ENCODE measurements at regions not wholly inside any gene's neighbourhood (a gene's known extent, or its start where the extent isn't known, plus 50 kb on each side); places are given as distances from the start of the nearest gene placed in this dataset.

- peaks cover 3% of the 10 kb centered on the region for H3K9me3 ChIP-seq
- WGBS, 3 donors: 86 to 88% (median 88%) methylated on average over 1 of the region's 1 CpG
- no peak for ATAC-seq
- no peaks in the 10 kb centered on the region for H3K36me3 ChIP-seq (ENCODE audit: insufficient read depth in 1 of 2, low read depth in 1 of 2)
- H3K27me3 ChIP-seq (ENCODE audit: insufficient read depth in 3 of 3, low read length in 2 of 3): peaks cover 0 to 2% (median 0%) of the 10 kb centered on the region in 3 donors
- intact Hi-C loops (cut with DNase I): no loop called here
- DNase-seq: no peak
- no peak overlapping the region for H3K4me3 ChIP-seq
- H3K4me1 ChIP-seq: peaks cover 7% of the 10 kb centered on the region
- no peak overlapping the region for H3K27ac ChIP-seq
- TF ChIP-seq CTCF (IDR thresholded peaks at IDR 0.05): no peak
Observed at GRCh38 chr7:54931532-54931931, 87.3 kb upstream of the EGFR start.

GRCh38 chr7:54932818-54933543, 85.8 kb upstream of the EGFR start:
- Histone ChIP-seq H3K4me1 (peaks cover 7% of the 10 kb centered on the region), H3K4me3 (peak overlapping the region; percentile 64), H3K27ac (peak overlapping the region; percentile 40), H3K9me3 (peaks cover 3% of the 10 kb centered on the region), H3K36me3 (ENCODE audit: insufficient read depth in 1 of 2, low read depth in 1 of 2) (no peaks in the 10 kb centered on the region), H3K27me3 (ENCODE audit: insufficient read depth in 3 of 3, low read length in 2 of 3) (peaks cover 0 to 2% (median 0%) of the 10 kb centered on the region in 3 donors)
- TF ChIP-seq CTCF (IDR thresholded peaks at IDR 0.05): no peak
- intact Hi-C loops (cut with DNase I): no loop called here
- 6 to 8% (median 7%) methylated on average over 29 to 34 of the region's 34 CpGs for WGBS, 3 donors
- peak; percentile 67 to 82 for DNase-seq
- peak; percentile 81 to 93 (median 86) for ATAC-seq

DNA sequence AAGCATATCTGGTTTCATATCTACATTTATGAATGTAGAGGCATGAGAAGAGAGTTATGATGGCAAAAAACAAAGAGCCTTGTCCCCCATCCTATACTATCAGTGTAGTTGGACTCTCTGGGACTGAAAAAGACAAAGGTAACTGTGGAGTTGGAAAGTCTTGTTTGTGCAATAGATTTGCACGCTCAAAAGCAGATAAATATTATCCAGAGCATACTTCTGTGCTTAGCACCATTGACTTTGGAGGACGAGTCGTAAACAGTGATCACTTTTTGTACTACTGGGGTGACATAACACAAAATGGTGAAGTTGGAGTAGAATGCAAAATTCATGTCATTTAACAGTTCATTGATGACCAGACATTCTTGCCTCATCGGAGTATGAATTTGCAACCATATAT, 85.2 kb upstream of the EGFR start:
- Histone ChIP-seq H3K27ac (no peak overlapping the region), H3K4me1 (peaks cover 7% of the 10 kb centered on the region), H3K36me3 (ENCODE audit: insufficient read depth in 1 of 2, low read depth in 1 of 2) (no peaks in the 10 kb centered on the region), H3K4me3 (peak overlapping the region; percentile 64), H3K9me3 (peaks cover 3% of the 10 kb centered on the region), H3K27me3 (ENCODE audit: insufficient read depth in 3 of 3, low read length in 2 of 3) (peaks cover 0 to 2% (median 0%) of the 10 kb centered on the region in 3 donors)
- intact Hi-C loops (cut with DNase I): no loop called here
- no peak for DNase-seq
- no peak for ATAC-seq
- WGBS, 3 donors: 39 to 52% (median 42%) methylated on average over 4 of the region's 4 CpGs
- no peak for TF ChIP-seq CTCF (IDR thresholded peaks at IDR 0.05)

- Histone ChIP-seq H3K36me3 (ENCODE audit: insufficient read depth in 1 of 2, low read depth in 1 of 2) (no peaks in the 10 kb centered on the region), H3K27me3 (ENCODE audit: insufficient read depth in 3 of 3, low read length in 2 of 3) (peaks cover 0 to under 1% (median 0%) of the 10 kb centered on the region in 3 donors), H3K4me3 (no peak overlapping the region), H3K4me1 (no peaks in the 10 kb centered on the region), H3K27ac (no peak overlapping the region), H3K9me3 (no peaks in the 10 kb centered on the region)
- no peak for DNase-seq
- WGBS, 3 donors: 89 to 93% (median 92%) methylated on average over 3 of the region's 3 CpGs
- intact Hi-C loops (cut with DNase I): no loop called here
- no peak for TF ChIP-seq CTCF (IDR thresholded peaks at IDR 0.05)
- ATAC-seq: no peak
Observed at GRCh38 chr7:54940748-54941147, 78.1 kb upstream of the EGFR start.

DNA sequence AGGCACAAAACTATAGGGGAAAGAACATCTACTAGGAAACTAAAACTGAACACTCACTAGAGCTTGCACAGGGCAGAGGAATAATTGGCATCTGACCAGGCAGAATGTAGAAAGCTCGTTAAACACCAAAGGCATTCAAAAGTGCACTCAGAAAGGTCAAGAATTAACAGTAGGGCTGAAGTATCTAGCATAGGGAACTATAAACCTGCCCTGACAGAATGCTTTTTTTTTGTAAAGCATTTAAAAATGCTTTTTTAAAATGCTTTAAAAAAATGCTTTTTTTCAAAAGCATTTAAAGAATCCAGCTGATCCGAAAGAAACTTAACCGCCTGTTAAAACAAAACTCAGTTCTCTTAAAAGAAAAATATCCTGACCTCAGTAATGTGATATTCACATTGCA, 74.6 kb upstream of the EGFR start:
- intact Hi-C loops (cut with DNase I): no loop called here
- no peaks in the 10 kb centered on the region for H3K4me1 ChIP-seq
- H3K9me3 ChIP-seq: no peaks in the 10 kb centered on the region
- H3K36me3 ChIP-seq (ENCODE audit: insufficient read depth in 1 of 2, low read depth in 1 of 2): no peaks in the 10 kb centered on the region
- no peak for DNase-seq
- no peaks in the 10 kb centered on the region for H3K27me3 ChIP-seq (ENCODE audit: insufficient read depth in 3 of 3, low read length in 2 of 3)
- WGBS, 3 donors: 32 to 53% (median 36%) methylated on average over 3 of the region's 3 CpGs
- TF ChIP-seq CTCF (IDR thresholded peaks at IDR 0.05): no peak
- no peak for ATAC-seq
- H3K4me3 ChIP-seq: no peak overlapping the region
- H3K27ac ChIP-seq: no peak overlapping the region
